ENCODE measurements at regions not wholly inside any gene's neighbourhood (a gene's known extent, or its start where the extent isn't known, plus 50 kb on each side); places are given as distances from the start of the nearest gene placed in this dataset.

DNA sequence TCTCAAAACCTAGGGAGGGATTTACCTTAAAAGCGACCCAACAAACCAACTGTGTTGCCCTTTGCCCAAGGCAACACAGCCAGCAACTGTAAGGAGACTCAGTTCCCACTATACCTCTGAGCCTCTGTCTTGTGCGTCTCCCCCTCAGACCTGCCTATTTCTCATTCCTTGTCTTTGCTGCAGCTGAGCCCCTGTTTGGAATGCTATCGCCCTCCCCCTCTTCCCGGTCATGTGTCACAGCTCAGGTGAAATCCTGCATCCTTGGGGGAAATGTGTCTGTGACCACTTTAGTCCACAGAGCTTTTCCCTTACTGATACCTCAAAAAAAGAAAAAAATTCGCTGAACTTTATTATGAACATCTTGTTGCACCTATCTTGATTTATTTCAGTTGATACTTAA, 52.0 kb upstream of the LRIG1 start:
- intact Hi-C loops (cut with micrococcal nuclease): no loop called here
- ATAC-seq (ENCODE audit: low read depth) (no peak), DNase-seq (no peak)
- Mint-ChIP-seq H3K27ac (no peak overlapping the region), H3K4me1 (peaks cover 14% of the 10 kb centered on the region), H3K9me3 (ENCODE audit: insufficient read depth) (no peaks in the 10 kb centered on the region), H3K27me3 (peaks cover 57% of the 10 kb centered on the region), H3K4me3 (no peak overlapping the region)
- CTCF ChIA-PET: no interaction called here
- Histone ChIP-seq H3K27ac (ENCODE audit: low read length in 2 of 2) (no peak overlapping the region), H3K4me1 (ENCODE audit: control insufficient read depth in 2 of 2, insufficient read depth in 2 of 2, low read length in 2 of 2) (peaks cover 8 to 11% of the 10 kb centered on the region in 2 donors), H2AFZ (ENCODE audit: insufficient read depth, low read depth, low read length, poor library complexity, severe bottlenecking) (no peak overlapping the region), H3K9me3 (ENCODE audit: control extremely low read depth in 1 of 3, control insufficient read depth in 2 of 3, insufficient read depth in 1 of 3, low read length in 2 of 3) (peaks cover 0 to 3% (median 0%) of the 10 kb centered on the region in 3 donors), H3K4me2 (replicated peaks; ENCODE audit: low read depth, low read length, poor library complexity, severe bottlenecking) (no peak overlapping the region), H3K36me3 (replicated peaks in 1 of 2; ENCODE audit: control extremely low read depth in 1 of 2, control insufficient read depth in 1 of 2, extremely low read depth in 1 of 2, insufficient read depth in 2 of 2, low read length in 1 of 2) (no peaks in the 10 kb centered on the region), H3K27me3 (replicated peaks in 1 of 4; ENCODE audit: control extremely low read depth in 1 of 4, control insufficient read depth in 3 of 4, insufficient read depth in 4 of 4, low read length in 3 of 4) (peaks cover 0 to 43% (median 22%) of the 10 kb centered on the region in 4 experiments), H3K79me2 (ENCODE audit: control insufficient read depth, insufficient read depth, low read length) (no peaks in the 10 kb centered on the region), H4K20me1 (ENCODE audit: control insufficient read depth, insufficient read depth, low read length, poor library complexity, severe bottlenecking) (no peaks in the 10 kb centered on the region), H3K4me3 (ENCODE audit: control extremely low read depth in 1 of 5, extremely low read depth in 1 of 5, insufficient read depth in 1 of 5, low read depth in 2 of 5, low read length in 4 of 5) (no peak overlapping the region), H3K9ac (ENCODE audit: low read length) (no peak overlapping the region)
- TF ChIP-seq, protein P1, sequence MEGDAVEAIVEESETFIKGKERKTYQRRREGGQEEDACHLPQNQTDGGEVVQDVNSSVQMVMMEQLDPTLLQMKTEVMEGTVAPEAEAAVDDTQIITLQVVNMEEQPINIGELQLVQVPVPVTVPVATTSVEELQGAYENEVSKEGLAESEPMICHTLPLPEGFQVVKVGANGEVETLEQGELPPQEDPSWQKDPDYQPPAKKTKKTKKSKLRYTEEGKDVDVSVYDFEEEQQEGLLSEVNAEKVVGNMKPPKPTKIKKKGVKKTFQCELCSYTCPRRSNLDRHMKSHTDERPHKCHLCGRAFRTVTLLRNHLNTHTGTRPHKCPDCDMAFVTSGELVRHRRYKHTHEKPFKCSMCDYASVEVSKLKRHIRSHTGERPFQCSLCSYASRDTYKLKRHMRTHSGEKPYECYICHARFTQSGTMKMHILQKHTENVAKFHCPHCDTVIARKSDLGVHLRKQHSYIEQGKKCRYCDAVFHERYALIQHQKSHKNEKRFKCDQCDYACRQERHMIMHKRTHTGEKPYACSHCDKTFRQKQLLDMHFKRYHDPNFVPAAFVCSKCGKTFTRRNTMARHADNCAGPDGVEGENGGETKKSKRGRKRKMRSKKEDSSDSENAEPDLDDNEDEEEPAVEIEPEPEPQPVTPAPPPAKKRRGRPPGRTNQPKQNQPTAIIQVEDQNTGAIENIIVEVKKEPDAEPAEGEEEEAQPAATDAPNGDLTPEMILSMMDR (IDR thresholded peaks at IDR 0.05): no peak
- no peak for TF ChIP-seq EZH2 (IDR thresholded peaks at IDR 0.05; ENCODE audit: borderline replicate concordance, insufficient read depth, low read depth, low read length, poor library complexity, severe bottlenecking)
- 81% methylated on average over 4 of the region's 5 CpGs for WGBS (ENCODE audit: insufficient coverage)
- POLR2A ChIA-PET: no interaction called here

DNA sequence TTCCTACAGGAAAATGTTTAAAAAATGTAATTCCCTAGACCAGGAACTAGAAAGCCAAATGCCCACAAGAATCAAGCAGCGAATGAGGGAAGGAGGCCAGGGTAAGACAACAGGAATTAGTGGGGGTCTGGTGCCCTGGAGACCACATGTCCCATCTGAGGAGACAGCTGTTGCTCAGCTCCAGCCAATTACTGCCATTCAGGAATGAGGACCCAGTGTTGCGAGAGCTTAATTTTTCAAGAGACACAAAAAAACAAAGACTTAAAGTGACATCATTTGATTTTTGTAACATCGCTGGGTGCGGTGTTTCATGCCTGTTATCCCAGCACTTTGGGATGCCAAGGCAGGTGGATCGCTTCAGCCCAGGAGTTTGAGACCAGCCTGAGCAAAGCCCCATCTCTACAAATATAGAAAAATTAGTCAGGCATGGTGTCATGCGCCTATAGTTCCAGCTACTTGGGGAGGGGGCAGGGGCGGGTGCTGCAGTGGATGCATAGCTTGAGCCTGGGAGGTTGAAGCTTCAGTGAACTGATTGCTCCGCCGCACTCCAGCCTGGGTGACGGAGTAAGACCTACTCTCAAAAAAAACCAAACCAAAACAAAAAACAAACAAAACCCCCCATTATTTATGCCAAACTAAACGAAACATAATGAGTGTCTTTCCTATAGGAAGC, 52.8 kb upstream of the LRIG1 start:
- CTCF ChIA-PET: no interaction called here
- peaks cover 0 to 43% (median 22%) of the 10 kb centered on the region in 4 experiments for H3K27me3 ChIP-seq (replicated peaks in 1 of 4; ENCODE audit: control extremely low read depth in 1 of 4, control insufficient read depth in 3 of 4, insufficient read depth in 4 of 4, low read length in 3 of 4)
- Mint-ChIP-seq H3K27ac (no peak overlapping the region), H3K27me3 (peaks cover 57% of the 10 kb centered on the region), H3K4me1 (peaks cover 14% of the 10 kb centered on the region), H3K9me3 (ENCODE audit: insufficient read depth) (peaks cover under 1% of the 10 kb centered on the region), H3K4me3 (no peak overlapping the region)
- no peak overlapping the region for H3K4me3 ChIP-seq (ENCODE audit: control extremely low read depth in 1 of 5, extremely low read depth in 1 of 5, insufficient read depth in 1 of 5, low read depth in 2 of 5, low read length in 4 of 5)
- H3K36me3 ChIP-seq (replicated peaks in 1 of 2; ENCODE audit: control extremely low read depth in 1 of 2, control insufficient read depth in 1 of 2, extremely low read depth in 1 of 2, insufficient read depth in 2 of 2, low read length in 1 of 2): no peaks in the 10 kb centered on the region
- no peaks in the 10 kb centered on the region for H3K79me2 ChIP-seq (ENCODE audit: control insufficient read depth, insufficient read depth, low read length)
- peaks cover 8 to 11% of the 10 kb centered on the region in 2 donors for H3K4me1 ChIP-seq (ENCODE audit: control insufficient read depth in 2 of 2, insufficient read depth in 2 of 2, low read length in 2 of 2)
- no peak overlapping the region for H3K27ac ChIP-seq (ENCODE audit: low read length in 2 of 2)
- ATAC-seq (ENCODE audit: low read depth) (no peak), DNase-seq (no peak)
- H3K9ac ChIP-seq (ENCODE audit: low read length): no peak overlapping the region
- WGBS (ENCODE audit: insufficient coverage): 67% methylated on average over 2 of the region's 11 CpGs
- POLR2A ChIA-PET: no interaction called here
- H2AFZ ChIP-seq (ENCODE audit: insufficient read depth, low read depth, low read length, poor library complexity, severe bottlenecking): no peak overlapping the region
- H3K4me2 ChIP-seq (replicated peaks; ENCODE audit: low read depth, low read length, poor library complexity, severe bottlenecking): no peak overlapping the region
- intact Hi-C loops (cut with micrococcal nuclease): no loop called here
- H4K20me1 ChIP-seq (ENCODE audit: control insufficient read depth, insufficient read depth, low read length, poor library complexity, severe bottlenecking): no peaks in the 10 kb centered on the region
- H3K9me3 ChIP-seq (ENCODE audit: control extremely low read depth in 1 of 3, control insufficient read depth in 2 of 3, insufficient read depth in 1 of 3, low read length in 2 of 3): peaks cover 0 to 3% (median 0%) of the 10 kb centered on the region in 3 donors
- TF ChIP-seq EZH2 (IDR thresholded peaks at IDR 0.05; ENCODE audit: borderline replicate concordance, insufficient read depth, low read depth, low read length, poor library complexity, severe bottlenecking): no peak
- TF ChIP-seq, protein P1 (IDR thresholded peaks at IDR 0.05): no peak

All from B cell (primary cell).